ENCODE measurements at regions not wholly inside any gene's neighbourhood (a gene's known extent, or its start where the extent isn't known, plus 50 kb on each side); places are given as distances from the start of the nearest gene placed in this dataset.
"Not testable (repeated sequence)": the region's sequence is repeated elsewhere in the genome, so short reads cannot be mapped to it uniquely, and the experiment has no call there.

DNA sequence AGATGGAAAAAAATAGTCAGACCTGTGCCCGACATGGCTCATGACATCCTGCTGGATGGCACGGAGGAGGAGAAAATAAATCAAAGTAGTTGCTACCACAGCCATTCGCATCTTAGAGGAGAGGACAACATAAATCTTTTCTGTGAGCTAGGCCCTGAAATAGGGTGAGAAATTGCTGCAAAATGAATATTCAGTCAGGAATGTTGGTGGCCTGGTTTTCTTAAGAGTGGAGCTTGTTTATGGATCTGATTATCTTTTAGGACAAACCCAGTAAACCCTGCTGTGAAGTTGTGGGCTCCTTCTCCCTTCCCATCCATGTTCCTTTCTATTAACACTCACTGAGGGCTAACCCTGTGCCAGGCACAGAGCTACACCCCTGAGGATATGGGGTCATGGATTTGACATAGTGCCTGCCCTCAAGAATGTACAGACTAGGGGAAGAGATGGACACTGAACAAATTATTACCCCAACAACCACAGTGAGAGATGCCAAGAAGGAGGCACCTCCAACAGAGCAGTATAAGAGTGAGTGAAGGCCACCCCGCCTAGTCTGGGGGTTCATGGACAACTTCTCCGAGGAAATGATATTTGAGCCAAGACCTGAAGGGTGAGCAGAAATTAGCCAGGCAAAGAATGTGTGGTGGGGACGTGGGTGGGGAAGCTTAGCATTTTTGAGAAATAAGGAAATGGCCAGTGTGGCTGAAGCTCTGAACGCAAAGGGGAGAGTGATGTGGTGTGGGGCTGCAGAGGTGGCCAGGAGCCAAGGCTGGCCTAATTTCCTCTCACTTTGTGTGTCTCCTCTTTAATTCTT lies 68.9 kb upstream of the ARL8B start:
- Histone ChIP-seq H3K36me3 (ENCODE audit: control insufficient read depth, insufficient read depth, low read length) (no peaks in the 10 kb centered on the region), H3K27ac (ENCODE audit: low read depth, low read length) (no peak overlapping the region), H3K4me3 (ENCODE audit: low read depth, low read length) (no peak overlapping the region), H3K9me3 (ENCODE audit: control insufficient read depth, insufficient read depth, low read length) (no peaks in the 10 kb centered on the region), H3K27me3 (ENCODE audit: control insufficient read depth, insufficient read depth, low read length) (no peaks in the 10 kb centered on the region), H3K4me1 (ENCODE audit: control insufficient read depth, insufficient read depth, low read length) (peaks cover 9% of the 10 kb centered on the region)
- 61% methylated on average over 7 of the region's 7 CpGs for WGBS (ENCODE audit: insufficient coverage)
- peak in 1 of 6 donors; percentile 26 for DNase-seq (ENCODE audit: low read depth in 4 of 6, low spot score in 6 of 6)

DNA sequence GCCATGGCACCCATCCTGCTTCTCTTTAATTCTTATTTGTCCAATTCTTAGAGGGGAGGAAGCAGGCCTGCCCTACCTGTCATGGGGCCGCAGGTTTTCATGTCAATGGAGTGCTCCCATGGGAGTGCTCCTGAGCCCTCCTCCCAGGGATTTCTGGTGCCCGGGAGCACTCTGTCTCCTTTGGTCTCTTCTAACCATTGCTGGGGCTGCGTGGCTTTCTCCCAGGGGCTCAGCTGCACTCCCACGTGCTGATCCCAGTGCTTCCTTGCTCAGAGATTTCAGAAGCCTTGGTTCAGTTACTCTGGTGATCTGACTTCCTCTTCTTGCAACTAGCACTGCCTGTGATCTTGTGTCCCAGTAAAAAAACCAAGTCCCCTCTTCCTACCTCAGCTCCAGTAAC lies 68.0 kb upstream of the ARL8B start:
- 73% methylated on average over 4 of the region's 4 CpGs for WGBS (ENCODE audit: insufficient coverage)
- Histone ChIP-seq H3K27me3 (ENCODE audit: control insufficient read depth, insufficient read depth, low read length) (no peaks in the 10 kb centered on the region), H3K36me3 (ENCODE audit: control insufficient read depth, insufficient read depth, low read length) (no peaks in the 10 kb centered on the region), H3K4me3 (ENCODE audit: low read depth, low read length) (no peak overlapping the region), H3K27ac (ENCODE audit: low read depth, low read length) (no peak overlapping the region), H3K4me1 (ENCODE audit: control insufficient read depth, insufficient read depth, low read length) (peaks cover 9% of the 10 kb centered on the region), H3K9me3 (ENCODE audit: control insufficient read depth, insufficient read depth, low read length) (no peaks in the 10 kb centered on the region)
- DNase-seq (ENCODE audit: low read depth in 4 of 6, low spot score in 6 of 6): no peak

DNA sequence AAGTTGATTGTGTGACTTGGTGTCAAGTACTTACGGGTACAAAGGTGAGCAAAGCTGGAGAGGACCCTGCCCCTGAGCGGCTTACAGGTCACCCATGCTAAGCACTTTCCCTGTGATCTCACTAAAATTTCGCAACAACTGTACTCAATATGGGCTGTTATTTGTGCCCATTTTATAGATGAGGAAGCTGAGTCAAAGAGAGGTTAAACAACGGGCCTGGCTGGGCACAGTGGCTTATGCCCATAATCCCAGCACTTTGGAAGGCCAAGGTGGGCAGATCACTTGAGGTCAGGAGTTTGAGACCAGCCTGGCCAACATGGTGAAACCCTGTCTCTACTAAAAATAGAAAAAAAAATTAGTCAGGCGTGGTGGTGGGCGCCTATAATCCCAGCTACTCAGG lies 67.5 kb upstream of the ARL8B start:
- H3K27me3 ChIP-seq (ENCODE audit: control insufficient read depth, insufficient read depth, low read length); H3K4me1 ChIP-seq (ENCODE audit: control insufficient read depth, insufficient read depth, low read length); DNase-seq (ENCODE audit: low read depth in 4 of 6, low spot score in 6 of 6); H3K4me3 ChIP-seq (ENCODE audit: low read depth, low read length); H3K27ac ChIP-seq (ENCODE audit: low read depth, low read length); H3K36me3 ChIP-seq (ENCODE audit: control insufficient read depth, insufficient read depth, low read length); H3K9me3 ChIP-seq (ENCODE audit: control insufficient read depth, insufficient read depth, low read length): not testable (repeated sequence)
- WGBS (ENCODE audit: insufficient coverage): 93% methylated on average over 4 of the region's 6 CpGs

DNA sequence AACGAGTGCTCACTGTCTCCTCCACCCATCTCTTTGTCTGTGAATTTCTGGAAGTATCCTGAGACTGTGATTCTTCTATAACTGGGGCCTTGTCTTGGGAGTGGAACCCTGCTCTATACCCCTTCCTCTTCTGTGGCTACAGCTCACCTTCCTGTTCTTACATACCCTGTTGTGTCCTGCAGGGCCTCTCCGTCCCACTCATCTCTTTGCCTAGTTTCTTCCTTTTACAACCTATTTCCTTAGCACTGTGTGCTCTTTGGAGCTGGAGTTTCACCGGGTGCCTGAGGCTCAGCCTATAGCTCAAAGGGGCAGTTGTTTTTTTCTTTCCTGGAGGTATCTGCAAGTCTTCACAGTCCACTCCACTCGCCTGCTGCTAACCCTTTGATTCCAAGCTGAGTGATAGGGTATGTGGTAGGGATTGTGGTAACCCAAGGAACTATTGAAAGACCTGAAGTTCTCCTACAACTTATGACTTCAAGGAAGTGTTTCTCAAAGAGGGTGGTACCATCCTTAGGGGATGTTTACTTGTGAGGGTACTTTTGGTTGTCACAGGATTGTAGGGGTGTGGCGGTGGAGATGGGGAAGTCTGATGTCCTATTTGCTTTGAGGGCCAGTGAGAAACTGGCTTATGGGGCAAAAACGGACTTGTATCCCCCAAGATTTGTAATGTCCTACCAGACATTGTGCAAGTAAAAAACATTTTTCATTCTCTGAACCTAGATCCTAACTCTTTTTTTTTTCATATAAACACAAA lies 66.6 kb upstream of the ARL8B start:
- 88% methylated on average over 3 of the region's 6 CpGs for WGBS (ENCODE audit: insufficient coverage)
- no peaks in the 10 kb centered on the region for H3K9me3 ChIP-seq (ENCODE audit: control insufficient read depth, insufficient read depth, low read length)
- no peak overlapping the region for H3K27ac ChIP-seq (ENCODE audit: low read depth, low read length)

DNA sequence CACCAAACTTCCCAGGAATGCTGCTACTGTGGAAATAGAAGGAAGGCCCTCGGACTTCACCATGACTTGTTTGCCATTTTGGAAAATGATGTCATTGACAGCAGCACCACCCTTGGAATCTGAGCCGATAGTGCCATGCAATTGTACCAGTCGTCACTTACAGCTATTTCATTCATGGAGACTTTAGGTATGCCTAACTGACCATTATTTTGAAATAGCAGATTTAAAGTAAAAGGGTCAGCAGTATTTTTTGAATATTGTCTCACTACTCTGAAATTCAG lies 66.0 kb upstream of the ARL8B start:
- Histone ChIP-seq H3K4me1 (ENCODE audit: control insufficient read depth, insufficient read depth, low read length) (peaks cover 9% of the 10 kb centered on the region), H3K9me3 (ENCODE audit: control insufficient read depth, insufficient read depth, low read length) (no peaks in the 10 kb centered on the region), H3K4me3 (ENCODE audit: low read depth, low read length) (no peak overlapping the region), H3K36me3 (ENCODE audit: control insufficient read depth, insufficient read depth, low read length) (no peaks in the 10 kb centered on the region), H3K27me3 (ENCODE audit: control insufficient read depth, insufficient read depth, low read length) (no peaks in the 10 kb centered on the region), H3K27ac (ENCODE audit: low read depth, low read length) (no peak overlapping the region)
- no peak for DNase-seq (ENCODE audit: low read depth in 4 of 6, low spot score in 6 of 6)
- 84% methylated on average over 3 of the region's 3 CpGs for WGBS (ENCODE audit: insufficient coverage)

More for the DNA sequence above, 66.6 kb upstream of the ARL8B start:
- no peak for DNase-seq (ENCODE audit: low read depth in 4 of 6, low spot score in 6 of 6)
- Histone ChIP-seq H3K4me1 (ENCODE audit: control insufficient read depth, insufficient read depth, low read length) (peaks cover 9% of the 10 kb centered on the region), H3K36me3 (ENCODE audit: control insufficient read depth, insufficient read depth, low read length) (no peaks in the 10 kb centered on the region), H3K4me3 (ENCODE audit: low read depth, low read length) (no peak overlapping the region), H3K27me3 (ENCODE audit: control insufficient read depth, insufficient read depth, low read length) (no peaks in the 10 kb centered on the region)

DNA sequence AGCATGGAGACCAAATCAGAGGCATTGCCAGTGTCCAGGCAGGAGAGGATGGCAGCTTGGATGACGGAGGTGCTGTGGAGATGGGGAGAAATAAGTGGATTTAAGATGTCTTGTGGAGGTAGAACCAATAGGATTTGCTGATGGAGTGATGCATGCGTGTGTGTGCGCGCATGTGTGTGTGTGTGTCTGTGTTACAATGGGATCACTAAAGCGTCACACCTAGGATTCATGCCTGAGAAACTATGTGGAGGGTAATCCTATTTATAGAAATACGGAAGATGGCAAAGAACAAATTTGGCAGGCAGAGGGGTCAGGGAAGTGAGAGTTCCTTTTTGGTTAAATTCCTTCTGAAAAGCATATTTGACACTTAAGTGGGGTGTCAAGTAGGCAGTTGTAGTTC lies 64.8 kb upstream of the ARL8B start:
- Histone ChIP-seq H3K4me3 (ENCODE audit: low read depth, low read length) (no peak overlapping the region), H3K27me3 (ENCODE audit: control insufficient read depth, insufficient read depth, low read length) (no peaks in the 10 kb centered on the region), H3K4me1 (ENCODE audit: control insufficient read depth, insufficient read depth, low read length) (peaks cover 9% of the 10 kb centered on the region), H3K27ac (ENCODE audit: low read depth, low read length) (no peak overlapping the region), H3K9me3 (ENCODE audit: control insufficient read depth, insufficient read depth, low read length) (no peaks in the 10 kb centered on the region), H3K36me3 (ENCODE audit: control insufficient read depth, insufficient read depth, low read length) (no peaks in the 10 kb centered on the region)
- WGBS (ENCODE audit: insufficient coverage): 89% methylated on average over 6 of the region's 6 CpGs
- no peak for DNase-seq (ENCODE audit: low read depth in 4 of 6, low spot score in 6 of 6)

DNA sequence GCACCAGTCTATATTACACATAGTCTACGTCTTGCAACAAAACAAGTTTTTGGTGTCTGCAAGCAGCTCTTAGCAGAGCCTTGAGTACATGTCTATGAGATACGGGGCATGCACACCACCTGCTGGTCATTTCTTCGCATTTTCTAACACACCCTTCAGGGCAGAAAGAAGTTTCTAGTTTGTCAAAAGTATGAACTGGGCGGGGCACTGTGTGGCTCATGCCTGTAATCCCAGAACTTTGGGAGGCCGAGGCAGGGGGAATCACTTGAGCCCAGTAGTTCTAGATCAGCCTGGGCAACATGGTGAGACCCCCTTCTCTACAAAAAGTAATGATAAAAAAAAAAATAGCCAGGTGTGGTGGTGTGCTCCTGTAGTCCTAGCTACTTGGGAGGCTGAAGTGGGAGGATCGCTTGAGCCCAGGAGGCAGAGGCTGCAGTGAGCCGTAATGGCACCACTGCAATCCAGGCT lies 64.2 kb upstream of the ARL8B start:
- Histone ChIP-seq H3K27me3 (ENCODE audit: control insufficient read depth, insufficient read depth, low read length) (no peaks in the 10 kb centered on the region), H3K4me1 (ENCODE audit: control insufficient read depth, insufficient read depth, low read length) (peaks cover 9% of the 10 kb centered on the region), H3K4me3 (ENCODE audit: low read depth, low read length) (no peak overlapping the region), H3K36me3 (ENCODE audit: control insufficient read depth, insufficient read depth, low read length) (no peaks in the 10 kb centered on the region), H3K9me3 (ENCODE audit: control insufficient read depth, insufficient read depth, low read length) (no peaks in the 10 kb centered on the region), H3K27ac (ENCODE audit: low read depth, low read length) (no peak overlapping the region)
- DNase-seq (ENCODE audit: low read depth in 4 of 6, low spot score in 6 of 6): peak; percentile 40 to 89 (median 52)
- 100% methylated on average over 2 of the region's 7 CpGs for WGBS (ENCODE audit: insufficient coverage)

DNA sequence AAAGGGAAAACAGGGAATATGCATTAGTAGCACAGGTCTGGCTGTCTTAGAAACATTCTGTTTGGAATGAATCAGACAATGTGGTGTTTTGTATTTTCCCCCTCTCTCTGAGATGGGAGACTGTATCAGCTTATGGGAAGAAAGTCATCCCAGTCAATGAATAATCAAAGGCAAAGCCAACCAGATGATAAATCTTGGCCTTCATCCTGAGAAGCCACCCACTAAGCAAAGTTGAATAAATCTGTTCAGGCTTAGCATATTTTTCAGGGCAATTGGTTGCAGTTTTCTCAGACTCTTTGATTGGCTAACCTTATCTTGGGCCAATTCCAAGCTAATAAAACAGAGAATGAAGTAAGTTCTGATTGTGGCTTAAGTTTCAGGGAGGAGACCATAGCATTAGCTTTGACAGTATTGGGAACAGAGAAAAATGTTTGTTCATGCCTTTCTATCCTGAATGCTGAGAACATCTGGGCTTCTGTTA lies 63.6 kb upstream of the ARL8B start:
- Histone ChIP-seq H3K4me3 (ENCODE audit: low read depth, low read length) (no peak overlapping the region), H3K4me1 (ENCODE audit: control insufficient read depth, insufficient read depth, low read length) (peaks cover 6% of the 10 kb centered on the region), H3K36me3 (ENCODE audit: control insufficient read depth, insufficient read depth, low read length) (no peaks in the 10 kb centered on the region), H3K27me3 (ENCODE audit: control insufficient read depth, insufficient read depth, low read length) (no peaks in the 10 kb centered on the region), H3K27ac (ENCODE audit: low read depth, low read length) (no peak overlapping the region), H3K9me3 (ENCODE audit: control insufficient read depth, insufficient read depth, low read length) (no peaks in the 10 kb centered on the region)
- DNase-seq (ENCODE audit: low read depth in 4 of 6, low spot score in 6 of 6): peak in 2 of 6 donors; percentile 11 to 66

DNA sequence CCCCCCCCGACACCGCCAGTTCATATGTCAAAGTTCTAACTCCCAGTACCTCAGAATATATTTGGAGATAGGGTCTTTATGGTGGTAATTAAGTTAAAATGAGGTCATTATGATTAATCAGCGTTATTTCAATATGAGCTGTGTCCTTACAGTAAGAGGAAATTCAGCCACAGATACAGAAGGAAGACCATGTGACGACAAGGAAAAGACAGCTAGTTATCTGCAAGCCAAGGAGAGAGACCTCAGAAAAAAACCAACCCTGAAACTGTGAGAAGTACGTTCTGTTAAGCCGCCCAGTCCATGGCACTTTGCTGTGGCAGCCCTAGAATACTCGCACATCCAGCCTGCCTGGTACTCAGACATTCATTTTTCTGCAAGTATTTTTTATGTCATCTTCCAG lies 62.3 kb upstream of the ARL8B start:
- H3K4me3 ChIP-seq (ENCODE audit: low read depth, low read length): no peak overlapping the region
- no peaks in the 10 kb centered on the region for H3K36me3 ChIP-seq (ENCODE audit: control insufficient read depth, insufficient read depth, low read length)
- H3K4me1 ChIP-seq (ENCODE audit: control insufficient read depth, insufficient read depth, low read length): peaks cover 4% of the 10 kb centered on the region
- H3K9me3 ChIP-seq (ENCODE audit: control insufficient read depth, insufficient read depth, low read length): no peaks in the 10 kb centered on the region
- 94% methylated on average over 4 of the region's 7 CpGs for WGBS (ENCODE audit: insufficient coverage)
- no peaks in the 10 kb centered on the region for H3K27me3 ChIP-seq (ENCODE audit: control insufficient read depth, insufficient read depth, low read length)
- no peak overlapping the region for H3K27ac ChIP-seq (ENCODE audit: low read depth, low read length)
- no peak for DNase-seq (ENCODE audit: low read depth in 4 of 6, low spot score in 6 of 6)

DNA sequence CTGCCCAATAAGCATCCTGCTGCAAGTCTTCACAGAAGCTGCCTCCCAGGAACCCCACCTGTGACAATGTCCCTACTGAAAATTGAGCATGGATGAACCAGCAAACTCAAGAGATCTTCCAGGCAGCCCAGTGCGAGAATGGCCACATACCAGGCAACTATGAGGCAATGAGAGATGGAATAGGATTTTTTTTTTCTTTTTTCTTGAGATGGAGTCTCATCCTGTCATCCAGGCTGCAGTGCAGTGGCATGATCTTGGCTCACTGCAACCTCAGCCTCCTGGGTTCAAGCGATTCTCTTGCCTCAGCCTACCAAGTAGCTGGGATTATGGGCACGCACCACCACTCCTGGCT lies 60.9 kb upstream of the ARL8B start:
- Histone ChIP-seq H3K4me1 (ENCODE audit: control insufficient read depth, insufficient read depth, low read length) (peaks cover 4% of the 10 kb centered on the region), H3K9me3 (ENCODE audit: control insufficient read depth, insufficient read depth, low read length) (no peaks in the 10 kb centered on the region), H3K4me3 (ENCODE audit: low read depth, low read length) (no peak overlapping the region), H3K27me3 (ENCODE audit: control insufficient read depth, insufficient read depth, low read length) (no peaks in the 10 kb centered on the region), H3K27ac (ENCODE audit: low read depth, low read length) (no peak overlapping the region), H3K36me3 (ENCODE audit: control insufficient read depth, insufficient read depth, low read length) (no peaks in the 10 kb centered on the region)
- DNase-seq (ENCODE audit: low read depth in 4 of 6, low spot score in 6 of 6): no peak
- WGBS (ENCODE audit: insufficient coverage): 83% methylated on average over 2 of the region's 3 CpGs

Measured in spinal cord (tissue), 9 donors.